Peyer's patch (tissue), 4 donors: ENCODE measurements at regions not wholly inside any gene's neighbourhood (a gene's known extent, or its start where the extent isn't known, plus 50 kb on each side); places are given as distances from the start of the nearest gene placed in this dataset.

ENCODE experiments used
- POLR2A ChIP-seq, 2 donors: fragments of 450-650 bp; IDR thresholded peaks; one replicate each; pipeline ENCODE4 v1.5.1; 2017; ENCODE audit warnings: antibody characterized with exemption in 2 of 2, mild to moderate bottlenecking in 2 of 2, moderate library complexity in 2 of 2
- TF ChIP-seq, protein P1 (sequence below), 6 experiments: fragments of 450-650 bp in 4 of 6; fragments of 200-600 bp in 2 of 6; sonication (generic) in 1 of 6; IDR thresholded peaks; one replicate each; pipeline ENCODE4 v1.5.1; 2017 to 2019; ENCODE audit warnings: antibody characterized with exemption in 6 of 6, mild to moderate bottlenecking in 3 of 6, moderate library complexity in 1 of 6

DNA sequence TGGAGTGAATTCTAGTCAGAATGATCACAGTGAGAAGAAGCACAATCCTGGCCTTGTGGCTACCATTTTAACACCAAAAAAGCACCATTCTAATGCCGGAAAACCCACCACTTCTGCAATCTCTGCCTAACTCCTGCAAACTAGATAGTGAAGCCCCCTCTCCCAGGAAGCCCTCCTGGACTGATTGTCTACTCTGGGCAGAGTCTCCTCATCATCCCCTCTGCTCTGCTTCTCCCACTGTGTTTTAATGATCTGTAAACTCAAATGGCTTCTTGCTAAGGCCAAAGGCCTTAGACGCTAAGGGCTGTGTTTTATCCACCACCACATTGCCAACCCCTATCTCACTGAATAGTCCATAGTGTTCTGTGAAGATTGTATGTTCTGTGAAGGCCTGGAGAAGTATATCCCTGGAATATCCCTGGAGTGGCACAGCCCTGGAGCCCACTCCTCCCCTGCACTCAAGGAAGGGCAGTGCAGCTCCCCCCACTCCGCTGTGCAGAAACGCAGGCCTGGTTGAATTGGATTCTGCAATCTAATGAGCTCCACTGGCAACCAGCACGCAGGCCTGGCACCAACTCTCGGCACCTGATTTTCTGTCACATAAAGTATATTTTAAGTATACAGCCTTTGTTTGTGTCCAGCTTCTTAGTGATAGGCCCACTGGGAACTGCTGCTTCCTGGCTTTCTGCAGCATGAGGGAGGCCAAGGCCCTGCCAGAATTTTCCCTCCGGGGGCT is 126.3 kb downstream of the ATPSCKMT start:
- TF ChIP-seq POLR2A (IDR thresholded peaks at IDR 0.05) = no peak
- TF ChIP-seq, protein P1, sequence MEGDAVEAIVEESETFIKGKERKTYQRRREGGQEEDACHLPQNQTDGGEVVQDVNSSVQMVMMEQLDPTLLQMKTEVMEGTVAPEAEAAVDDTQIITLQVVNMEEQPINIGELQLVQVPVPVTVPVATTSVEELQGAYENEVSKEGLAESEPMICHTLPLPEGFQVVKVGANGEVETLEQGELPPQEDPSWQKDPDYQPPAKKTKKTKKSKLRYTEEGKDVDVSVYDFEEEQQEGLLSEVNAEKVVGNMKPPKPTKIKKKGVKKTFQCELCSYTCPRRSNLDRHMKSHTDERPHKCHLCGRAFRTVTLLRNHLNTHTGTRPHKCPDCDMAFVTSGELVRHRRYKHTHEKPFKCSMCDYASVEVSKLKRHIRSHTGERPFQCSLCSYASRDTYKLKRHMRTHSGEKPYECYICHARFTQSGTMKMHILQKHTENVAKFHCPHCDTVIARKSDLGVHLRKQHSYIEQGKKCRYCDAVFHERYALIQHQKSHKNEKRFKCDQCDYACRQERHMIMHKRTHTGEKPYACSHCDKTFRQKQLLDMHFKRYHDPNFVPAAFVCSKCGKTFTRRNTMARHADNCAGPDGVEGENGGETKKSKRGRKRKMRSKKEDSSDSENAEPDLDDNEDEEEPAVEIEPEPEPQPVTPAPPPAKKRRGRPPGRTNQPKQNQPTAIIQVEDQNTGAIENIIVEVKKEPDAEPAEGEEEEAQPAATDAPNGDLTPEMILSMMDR (IDR thresholded peaks at IDR 0.05) = no peak
